Kidney glomerular epithelial cell (primary cell): ENCODE measurements at regions not wholly inside any gene's neighbourhood (a gene's known extent, or its start where the extent isn't known, plus 50 kb on each side); places are given as distances from the start of the nearest gene placed in this dataset.

Source experiments
- DNase-seq: peaks from one replicate; lab custom pipeline; 2025; lab: John Stamatoyannopoulos, UW

DNA sequence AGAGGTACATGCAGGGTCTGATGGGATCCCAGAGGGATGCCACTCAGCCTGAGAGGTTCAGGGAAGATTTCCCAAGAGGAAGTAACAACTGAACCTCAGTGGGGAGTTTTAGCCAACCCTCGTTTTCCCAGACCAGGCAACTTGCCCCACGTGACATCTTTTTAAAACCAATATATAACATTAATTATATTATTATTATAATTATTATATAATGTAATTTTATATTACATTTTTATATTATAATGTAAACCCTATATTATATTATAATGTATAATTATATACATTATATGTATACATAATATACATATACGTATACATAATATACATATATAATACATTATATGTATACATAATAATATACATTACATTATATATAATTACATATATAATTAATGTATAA, 62.8 kb upstream of the WWC1 start:
- no peak for DNase-seq

DNA sequence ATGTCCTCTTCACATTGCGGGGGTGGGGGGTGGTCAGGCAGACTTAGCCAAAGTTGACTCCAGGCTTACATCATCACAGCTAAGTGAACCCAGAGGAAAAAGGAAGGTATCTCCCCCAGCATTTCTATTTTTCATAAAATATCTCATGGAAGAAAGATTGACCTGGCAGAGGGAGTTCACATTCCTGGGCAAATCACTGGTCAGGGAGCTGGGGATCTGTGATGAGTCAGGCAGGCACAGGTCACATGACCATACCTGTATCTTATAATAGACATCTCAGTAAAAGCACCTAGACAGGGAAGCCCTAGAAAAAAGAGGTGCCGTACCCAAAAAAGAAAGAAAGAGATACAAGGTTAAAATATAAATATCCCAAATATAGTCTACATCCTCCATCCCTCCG, 57.3 kb upstream of the WWC1 start:
- peak; percentile 39 for DNase-seq

DNA sequence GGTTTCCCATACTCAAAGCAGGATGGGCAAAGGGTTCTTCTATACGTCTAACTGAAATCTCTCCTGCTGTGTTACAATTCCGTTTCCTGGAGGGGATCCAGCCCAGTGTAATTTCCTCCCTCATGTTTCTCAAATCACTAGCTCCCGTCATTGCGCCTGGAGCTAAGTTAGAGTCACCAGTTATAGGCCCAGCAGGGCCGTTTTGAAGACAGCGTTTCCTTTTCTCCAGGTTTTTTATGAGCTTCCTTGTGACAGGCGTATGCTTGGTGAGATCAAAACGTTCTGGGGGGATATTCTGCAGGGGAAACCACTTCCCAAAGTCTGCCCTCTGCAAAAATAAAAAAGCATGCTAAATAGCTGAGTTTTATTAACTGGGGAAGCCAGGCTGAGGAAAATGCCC, 53.0 kb upstream of the WWC1 start:
- no peak for DNase-seq

DNA sequence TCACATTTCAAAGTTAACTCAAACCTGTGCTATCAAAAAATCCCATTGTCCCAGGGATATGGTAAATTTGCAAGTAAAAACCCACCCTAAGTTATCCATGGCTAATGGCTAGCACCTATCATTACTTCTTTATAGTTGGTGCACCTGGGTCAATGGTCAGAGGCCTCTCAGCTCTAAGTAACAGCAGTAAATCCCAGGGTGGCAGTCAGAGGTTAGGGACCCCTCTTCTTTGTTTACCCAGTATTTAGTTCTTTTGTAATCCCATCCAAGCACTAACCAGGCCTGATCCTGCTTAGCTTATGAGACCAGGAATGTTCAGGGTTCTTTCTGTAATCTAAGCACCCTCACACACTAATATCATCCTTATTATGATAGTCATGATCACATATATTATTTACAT, 52.1 kb upstream of the WWC1 start:
- DNase-seq, result no peak
